Left lung (tissue), 4 donors: ENCODE measurements at regions not wholly inside any gene's neighbourhood (a gene's known extent, or its start where the extent isn't known, plus 50 kb on each side); places are given as distances from the start of the nearest gene placed in this dataset.

Experiments used
- ATAC-seq: fragments of 200-7000 bp; cut with Tn5 transposase; one replicate; pipeline ENCODE4 v1.9.1; 2020; ENCODE audit warnings: moderate library complexity
- DNase-seq, 4 donors: peaks; one replicate each; pipeline ENCODE4 v3.0.0-alpha.2; 2013 to 2020
- H3K27ac ChIP-seq, 2 donors: fragments of 200-600 bp; sonication (generic) in 1 of 2; one replicate each; pipeline versions ENCODE4 v1.5.0 to v1.8.0; 2020 to 2021
- H3K27me3 ChIP-seq, 2 donors: fragments of 200-600 bp; sonication (generic) in 1 of 2; one replicate each; pipeline versions ENCODE4 v1.5.0 to v1.8.0; 2020 to 2021
- H3K36me3 ChIP-seq, 2 donors: fragments of 200-600 bp; sonication (generic) in 1 of 2; one replicate each; pipeline versions ENCODE4 v1.5.0 to v1.8.0; 2020 to 2021
- H3K4me1 ChIP-seq, 2 donors: fragments of 200-600 bp; one replicate each; pipeline ENCODE4 v1.8.0; 2021
- H3K4me3 ChIP-seq, 2 donors: fragments of 200-600 bp; sonication (generic) in 1 of 2; one replicate each; pipeline versions ENCODE4 v1.5.0 to v1.8.0; 2020 to 2021; ENCODE audit warnings: mild to moderate bottlenecking in 1 of 2
- H3K9me3 ChIP-seq, 2 donors: fragments of 200-600 bp; sonication (generic) in 1 of 2; one replicate each; pipeline versions ENCODE4 v1.5.0 to v1.8.0; 2020 to 2021
- CTCF ChIP-seq, 2 donors: fragments of 200-600 bp; sonication (generic) in 1 of 2; IDR thresholded peaks; one replicate each; pipeline versions ENCODE4 v1.5.0 to v1.8.0; 2021; ENCODE audit warnings: antibody characterized with exemption in 2 of 2
- intact Hi-C, 2 donors: fragments of 100-400 bp; cut with DNase I; formaldehyde crosslinking; loops; one replicate each; pipeline versions ENCODE4 v1.11.2 to v1.14.2; 2022
- donor health status: DM: no; HTN: yes; CAD: no.
- donor health status: DM: no; HTN: no; CAD: no.

- ATAC-seq: no peak
- no peak for DNase-seq
- no peak for TF ChIP-seq CTCF (IDR thresholded peaks at IDR 0.05)
- H3K27ac ChIP-seq: no peak overlapping the region
- peaks cover 0 to 2% of the 10 kb centered on the region in 2 donors for H3K9me3 ChIP-seq
- intact Hi-C loops: no loop called here
- H3K27me3 ChIP-seq: no peaks in the 10 kb centered on the region
- no peaks in the 10 kb centered on the region for H3K4me1 ChIP-seq
- no peaks in the 10 kb centered on the region for H3K36me3 ChIP-seq
- H3K4me3 ChIP-seq: no peak overlapping the region
These were observed 630.0 kb downstream of the TAF11L14 start for GRCh38 chr5:18264126-18264882.

- no peaks in the 10 kb centered on the region for H3K27me3 ChIP-seq
- no peaks in the 10 kb centered on the region for H3K4me1 ChIP-seq
- no peak overlapping the region for H3K27ac ChIP-seq
- no peak overlapping the region for H3K4me3 ChIP-seq
- no peaks in the 10 kb centered on the region for H3K36me3 ChIP-seq
- peak in 2 of 4 donors; percentile 2 to 13 for DNase-seq
- TF ChIP-seq CTCF (IDR thresholded peaks at IDR 0.05): no peak
- no peak for ATAC-seq
- H3K9me3 ChIP-seq: no peaks in the 10 kb centered on the region
- intact Hi-C loops: no loop called here
These were observed 636.5 kb downstream of the TAF11L14 start for GRCh38 chr5:18270635-18271338.

GRCh38 chr5:18276939-18277338 is 642.7 kb downstream of the TAF11L14 start:
- ATAC-seq: no peak
- intact Hi-C loops: no loop called here
- no peak for TF ChIP-seq CTCF (IDR thresholded peaks at IDR 0.05)
- Histone ChIP-seq H3K9me3 (no peaks in the 10 kb centered on the region), H3K27ac (no peak overlapping the region), H3K4me1 (no peaks in the 10 kb centered on the region), H3K4me3 (no peak overlapping the region), H3K27me3 (no peaks in the 10 kb centered on the region), H3K36me3 (no peaks in the 10 kb centered on the region)
- no peak for DNase-seq

- peak; percentile 75 for ATAC-seq
- intact Hi-C loops: loop anchor here in 1 of 2 donors (10.0 kb wide), 1 partner anchor 1067 kb away; the partner anchor contains the start of gene BASP1
- peak; percentile 29 to 32 for TF ChIP-seq CTCF (IDR thresholded peaks at IDR 0.05)
- DNase-seq: peak in 2 of 4 donors; percentile 30 to 45
- H3K36me3 ChIP-seq: no peaks in the 10 kb centered on the region
- no peaks in the 10 kb centered on the region for H3K4me1 ChIP-seq
- H3K27me3 ChIP-seq: no peaks in the 10 kb centered on the region
- no peaks in the 10 kb centered on the region for H3K9me3 ChIP-seq
- no peak overlapping the region for H3K4me3 ChIP-seq
- H3K27ac ChIP-seq: no peak overlapping the region
These were observed 647.8 kb downstream of the TAF11L14 start for GRCh38 chr5:18281947-18282581.

- no peak for TF ChIP-seq CTCF (IDR thresholded peaks at IDR 0.05)
- no peak for DNase-seq
- ATAC-seq: no peak
- Histone ChIP-seq H3K27ac (no peak overlapping the region), H3K36me3 (no peaks in the 10 kb centered on the region), H3K9me3 (no peaks in the 10 kb centered on the region), H3K4me3 (no peak overlapping the region), H3K27me3 (no peaks in the 10 kb centered on the region), H3K4me1 (no peaks in the 10 kb centered on the region)
- intact Hi-C loops: loop anchor here in 1 of 2 donors (10.0 kb wide), 1 partner anchor 1070 kb away; the partner anchor contains the start of gene BASP1
These were observed 651.0 kb downstream of the TAF11L14 start for GRCh38 chr5:18285257-18285656.
